Kidney tubule cell (primary cell): ENCODE measurements at regions not wholly inside any gene's neighbourhood (a gene's known extent, or its start where the extent isn't known, plus 50 kb on each side); places are given as distances from the start of the nearest gene placed in this dataset.
"Not testable (repeated sequence)": the region's sequence is repeated elsewhere in the genome, so short reads cannot be mapped to it uniquely, and the experiment has no call there.

ENCODE experiments used
- DNase-seq: peaks from one replicate; pipeline ENCODE4 v3.0.0-alpha.2; 2018; ENCODE audit warnings: low spot score

- DNase-seq, result not testable (repeated sequence)
These were observed 898.1 kb downstream of the DNAJB9 start for GRCh38 chr7:109467729-109468128.

GRCh38 chr7:109473172-109473571, 903.5 kb downstream of the DNAJB9 start:
- no peak for DNase-seq

- DNase-seq, result no peak
These were observed 906.7 kb downstream of the DNAJB9 start for GRCh38 chr7:109476409-109476808.

DNA sequence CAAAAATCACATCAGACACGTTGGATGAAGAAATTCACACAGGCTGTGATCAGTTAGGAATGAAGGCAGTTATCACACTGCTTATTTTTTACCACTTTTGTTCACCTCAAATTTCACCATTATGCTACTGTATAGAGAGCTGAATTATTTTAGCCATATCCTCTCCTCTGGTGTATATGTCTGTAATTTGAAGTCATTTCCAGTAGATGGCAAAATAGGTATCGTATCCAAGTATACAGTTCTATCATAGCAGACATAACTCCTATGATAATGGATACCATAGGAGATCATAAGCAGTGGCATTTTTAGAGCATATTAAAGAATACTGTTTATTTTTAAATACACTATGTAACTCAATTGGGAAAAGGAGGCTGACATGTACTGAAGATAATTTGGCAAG, 909.7 kb downstream of the DNAJB9 start:
- DNase-seq, result no peak

GRCh38 chr7:109490607-109491006, 920.9 kb downstream of the DNAJB9 start:
- not testable (repeated sequence) for DNase-seq

DNA sequence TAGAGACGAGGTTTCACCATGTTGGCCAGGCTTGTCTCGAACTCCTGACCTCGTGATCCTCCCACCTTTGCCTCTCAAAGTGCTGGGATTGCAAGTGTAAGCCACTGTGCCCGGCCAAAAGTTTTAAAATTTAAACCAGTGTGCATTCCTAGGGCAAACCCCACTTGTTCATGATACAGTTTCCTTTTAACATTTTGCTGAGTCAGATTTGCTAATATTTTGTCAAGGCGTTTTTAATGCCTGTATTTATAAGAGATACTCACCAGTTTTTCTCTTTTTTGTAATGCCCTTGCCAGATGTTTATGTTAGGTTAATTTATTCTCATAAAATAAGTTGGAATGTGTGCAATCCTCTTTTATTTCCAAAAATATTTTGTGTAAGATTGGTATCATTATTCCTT, 927.4 kb downstream of the DNAJB9 start:
- DNase-seq, result no peak

DNA sequence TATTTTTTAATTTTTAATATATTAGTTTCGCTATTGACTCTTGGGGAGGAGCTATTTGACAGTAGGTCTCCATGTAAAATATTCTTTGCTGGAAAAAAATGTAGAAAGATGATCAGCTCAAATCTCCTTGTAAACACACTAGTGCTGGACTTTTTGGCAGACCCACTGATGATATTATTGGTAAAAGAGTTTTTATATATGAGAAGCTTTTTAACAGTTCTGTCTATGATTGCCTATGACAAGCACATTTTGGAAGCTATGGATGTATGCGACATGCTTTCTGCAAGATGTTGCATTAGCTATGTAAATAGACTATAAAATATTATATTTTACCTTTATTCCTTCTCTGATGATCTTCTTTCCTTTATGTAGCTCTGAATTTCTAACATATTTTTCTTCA, 928.5 kb downstream of the DNAJB9 start:
- DNase-seq, result no peak

GRCh38 chr7:109503421-109503820, 933.7 kb downstream of the DNAJB9 start:
- DNase-seq, result no peak

DNA sequence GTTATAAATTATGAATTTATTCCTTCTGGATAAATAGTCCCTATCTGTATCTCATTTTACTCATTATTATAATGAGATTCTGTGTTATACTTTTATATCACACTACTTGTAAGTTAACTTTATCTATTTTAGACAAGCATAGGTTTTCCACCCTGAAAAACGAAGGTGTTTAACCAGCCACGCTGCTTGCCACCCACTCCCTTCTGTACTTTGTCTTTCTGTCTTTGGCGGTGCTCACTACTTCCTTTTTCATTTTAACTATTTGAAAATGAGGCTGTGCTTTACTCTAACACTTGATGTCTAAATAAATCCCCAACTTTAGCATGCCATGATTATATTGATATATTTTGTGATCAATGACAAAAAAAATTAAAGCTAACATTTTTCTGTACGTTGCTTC, 952.9 kb downstream of the DNAJB9 start:
- DNase-seq, result no peak

DNA sequence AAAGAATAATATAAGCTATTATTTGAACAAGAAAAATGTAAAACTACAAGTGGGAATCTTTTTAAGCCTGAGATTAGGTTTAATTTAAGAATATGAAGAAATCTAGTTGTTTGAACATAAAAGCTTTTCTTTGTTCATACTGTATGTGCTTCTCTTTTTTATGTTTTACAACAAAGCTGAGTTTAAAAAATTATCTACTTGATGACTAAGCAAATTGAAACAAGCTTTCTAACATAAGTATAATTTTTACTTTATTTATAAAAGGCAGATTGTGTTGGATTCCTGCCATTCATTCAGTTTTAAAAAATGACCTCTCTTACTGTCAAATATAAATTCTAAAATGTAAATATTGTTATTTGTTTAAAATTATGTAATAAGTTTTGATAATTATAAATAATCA, 958.2 kb downstream of the DNAJB9 start:
- no peak for DNase-seq

GRCh38 chr7:109529712-109530111, 960.0 kb downstream of the DNAJB9 start:
- DNase-seq, result no peak

- no peak for DNase-seq
These were observed 962.8 kb downstream of the DNAJB9 start for GRCh38 chr7:109532262-109532992.

GRCh38 chr7:109545686-109546085, 976.0 kb downstream of the DNAJB9 start:
- no peak for DNase-seq

- no peak for DNase-seq
These were observed 980.0 kb downstream of the DNAJB9 start for GRCh38 chr7:109549471-109550193.

DNA sequence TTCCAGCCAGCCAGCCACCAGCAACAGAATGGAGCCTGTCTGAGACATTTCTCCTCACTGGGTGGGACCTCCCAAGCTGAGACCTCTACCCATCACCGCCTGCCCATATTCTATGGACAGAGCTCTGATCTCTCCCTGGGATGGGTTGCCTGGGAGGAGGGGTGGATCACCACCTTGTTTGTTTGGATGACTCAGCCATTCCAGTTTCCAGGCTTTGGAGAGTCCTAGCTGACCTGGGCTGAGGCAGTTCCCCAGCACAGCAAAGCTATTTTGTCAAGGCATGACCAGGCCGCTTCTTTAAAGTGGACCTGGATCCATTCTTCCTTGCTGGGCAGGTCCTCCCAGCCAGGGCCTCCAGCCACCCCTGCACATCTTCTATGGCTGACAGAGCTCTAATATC, 982.3 kb downstream of the DNAJB9 start:
- DNase-seq, result peak; percentile 16

GRCh38 chr7:109577265-109577664, 1007.6 kb downstream of the DNAJB9 start:
- DNase-seq, result no peak

- DNase-seq, result no peak
These were observed 1010.2 kb downstream of the DNAJB9 start for GRCh38 chr7:109579901-109580300.

DNA sequence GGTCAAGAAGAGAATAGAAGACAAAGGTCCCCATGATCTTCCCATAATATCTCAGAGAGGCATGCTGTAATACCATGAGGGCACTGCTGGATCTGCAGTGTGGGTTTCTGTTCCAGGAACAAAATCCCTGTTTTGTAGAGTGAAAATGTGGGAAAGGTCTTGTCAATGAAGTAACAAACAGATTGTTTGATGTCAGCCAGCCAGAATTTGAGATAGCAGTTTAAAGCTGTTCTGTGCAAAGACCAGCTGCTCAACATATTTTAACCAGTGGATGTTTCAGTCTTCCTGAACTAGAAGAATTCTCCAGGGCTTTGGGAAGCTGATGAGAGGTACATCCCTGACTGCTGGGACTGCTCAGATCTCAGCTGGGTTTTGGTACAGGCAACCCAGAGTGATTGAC, 1012.5 kb downstream of the DNAJB9 start:
- DNase-seq, result no peak

- DNase-seq, result not testable (repeated sequence)
These were observed 1027.3 kb downstream of the DNAJB9 start for GRCh38 chr7:109596948-109597347.

GRCh38 chr7:109611656-109612055, 1042.0 kb downstream of the DNAJB9 start:
- no peak for DNase-seq

DNA sequence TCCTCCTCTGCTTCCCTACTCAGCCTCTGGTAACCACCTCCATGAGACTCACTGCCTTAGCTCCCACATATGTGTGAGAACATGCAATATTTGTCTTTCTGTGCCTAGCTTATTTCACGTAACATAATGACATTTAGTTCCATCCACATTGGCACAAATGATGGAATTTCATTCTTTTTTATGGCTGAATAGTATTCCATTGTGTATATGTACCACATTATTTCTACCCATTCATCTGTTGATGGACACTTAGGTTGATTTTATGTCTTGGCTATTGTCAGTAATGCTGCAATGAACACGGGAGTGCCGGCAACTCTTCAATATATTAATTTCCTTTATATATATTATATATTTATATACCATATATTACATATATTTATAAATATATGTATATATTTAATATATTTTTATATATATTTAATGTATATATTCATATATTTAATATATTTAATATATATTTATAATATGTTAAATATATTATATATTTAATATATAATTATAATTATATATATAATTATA, 1046.9 kb downstream of the DNAJB9 start:
- DNase-seq, result no peak

- no peak for DNase-seq
These were observed 1052.6 kb downstream of the DNAJB9 start for GRCh38 chr7:109622320-109622719.

DNA sequence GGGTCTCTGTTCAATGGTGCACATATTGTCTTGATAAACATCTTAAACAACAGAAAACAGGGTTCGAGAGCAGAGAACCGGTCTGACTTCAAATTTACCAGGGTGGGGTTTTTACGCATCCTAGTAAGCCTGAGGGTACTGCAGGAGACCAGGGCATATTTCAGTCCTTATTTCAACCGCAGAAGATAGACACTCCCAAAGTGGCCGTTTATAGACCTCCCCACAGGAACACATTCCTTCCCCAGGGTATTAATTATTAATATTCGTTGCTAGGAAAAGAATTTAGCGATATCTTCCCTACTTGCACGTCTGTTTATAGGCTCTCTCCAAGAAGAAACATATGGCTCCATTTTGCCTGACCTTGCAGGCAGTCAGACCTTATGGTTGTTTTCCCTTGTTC, 1063.2 kb downstream of the DNAJB9 start:
- DNase-seq, result not testable (repeated sequence)
